Testis (tissue), 2 donors: ENCODE measurements at regions not wholly inside any gene's neighbourhood (a gene's known extent, or its start where the extent isn't known, plus 50 kb on each side); places are given as distances from the start of the nearest gene placed in this dataset.

ENCODE experiments used
- DNase-seq: peaks from one replicate; pipeline ENCODE4 v3.0.0-alpha.2; 2019
- H3K27ac ChIP-seq, 2 donors: fragments of 200-600 bp; sonication (generic); one replicate each; pipeline ENCODE4 v1.5.1; 2019
- H3K27me3 ChIP-seq: fragments of 200-600 bp; sonication (generic); one replicate; pipeline ENCODE4 v1.5.1; 2019
- H3K36me3 ChIP-seq: fragments of 200-600 bp; sonication (generic); one replicate; pipeline ENCODE4 v1.5.1; 2017; ENCODE audit warnings: low read depth; ENCODE audit errors: missing control alignments
- H3K4me1 ChIP-seq: fragments of 200-600 bp; sonication (generic); one replicate; pipeline ENCODE4 v1.5.1; 2019
- H3K4me3 ChIP-seq, 2 donors: fragments of 200-600 bp; sonication (generic); one replicate each; pipeline ENCODE4 v1.5.1; 2017 to 2019
- H3K9me3 ChIP-seq: fragments of 200-600 bp; sonication (generic); one replicate; pipeline ENCODE4 v1.5.1; 2017
- CTCF ChIP-seq, 3 experiments: fragments of 450-650 bp in 2 of 3; fragments of 200-600 bp in 1 of 3; sonication (generic) in 1 of 3; IDR thresholded peaks; one replicate each; pipeline ENCODE4 v1.5.1; 2016 to 2019; ENCODE audit warnings: antibody characterized with exemption in 3 of 3, mild to moderate bottlenecking in 2 of 3, moderate library complexity in 1 of 3
- POLR2A ChIP-seq: fragments of 450-650 bp; IDR thresholded peaks from one replicate; pipeline ENCODE4 v1.6.1; 2017; ENCODE audit warnings: antibody characterized with exemption, mild to moderate bottlenecking, moderate library complexity
- WGBS, 2 donors: methylation state at CpG; one replicate each; pipeline ENCODE4 v1.1.5; 2018; 5-methylcytosine and 5-hydroxymethylcytosine counted together
- intact Hi-C: fragments of 100-400 bp; cut with DNase I; formaldehyde crosslinking; loops from one replicate; pipeline ENCODE4 v1.15.1; 2023; ENCODE audit warnings: low total_unique reads

GRCh38 chr14:29459969-29460560 is 467.6 kb downstream of the PRKD1 start:
- Histone ChIP-seq H3K36me3 (no peaks in the 10 kb centered on the region), H3K4me1 (no peaks in the 10 kb centered on the region), H3K27me3 (no peaks in the 10 kb centered on the region), H3K9me3 (no peaks in the 10 kb centered on the region), H3K4me3 (no peak overlapping the region), H3K27ac (no peak overlapping the region)
- TF ChIP-seq CTCF (IDR thresholded peaks at IDR 0.05), result no peak
- TF ChIP-seq POLR2A, result no peak
- intact Hi-C loops, result no loop called here
- 80 to 84% methylated on average over 4 of the region's 4 CpGs for WGBS, 2 donors
- DNase-seq, result no peak

- Histone ChIP-seq H3K4me1 (no peaks in the 10 kb centered on the region), H3K27ac (no peak overlapping the region), H3K27me3 (no peaks in the 10 kb centered on the region), H3K9me3 (no peaks in the 10 kb centered on the region), H3K36me3 (no peaks in the 10 kb centered on the region), H3K4me3 (no peak overlapping the region)
- intact Hi-C loops, result no loop called here
- WGBS, 2 donors, result 81 to 86% methylated on average over 6 of the region's 6 CpGs
- no peak for DNase-seq
- no peak for TF ChIP-seq CTCF (IDR thresholded peaks at IDR 0.05)
- TF ChIP-seq POLR2A, result no peak
Measured at GRCh38 chr14:29461101-29461500, 466.5 kb downstream of the PRKD1 start.

- intact Hi-C loops, result no loop called here
Measured at GRCh38 chr14:29461506-29461905, 466.1 kb downstream of the PRKD1 start.

GRCh38 chr14:29462321-29462720 is 465.3 kb downstream of the PRKD1 start:
- Histone ChIP-seq H3K4me1 (no peaks in the 10 kb centered on the region), H3K27me3 (no peaks in the 10 kb centered on the region), H3K27ac (no peak overlapping the region), H3K4me3 (no peak overlapping the region), H3K36me3 (no peaks in the 10 kb centered on the region), H3K9me3 (no peaks in the 10 kb centered on the region)
- intact Hi-C loops, result no loop called here
- DNase-seq, result no peak
- TF ChIP-seq CTCF (IDR thresholded peaks at IDR 0.05) (no peak), POLR2A (no peak)
- WGBS, 2 donors, result 81 to 86% methylated on average over 1 of the region's 1 CpG

More at GRCh38 chr14:29461506-29461905, 466.1 kb downstream of the PRKD1 start:
- WGBS, 2 donors, result 60 to 67% methylated on average over 1 of the region's 1 CpG
- no peak overlapping the region for H3K27ac ChIP-seq
- TF ChIP-seq CTCF (IDR thresholded peaks at IDR 0.05) (no peak), POLR2A (no peak)
- H3K4me1 ChIP-seq, result no peaks in the 10 kb centered on the region
- no peaks in the 10 kb centered on the region for H3K36me3 ChIP-seq
- no peaks in the 10 kb centered on the region for H3K9me3 ChIP-seq
- no peak overlapping the region for H3K4me3 ChIP-seq
- H3K27me3 ChIP-seq, result no peaks in the 10 kb centered on the region
- DNase-seq, result no peak

GRCh38 chr14:29462772-29463171 is 464.9 kb downstream of the PRKD1 start:
- no peak for TF ChIP-seq POLR2A
- TF ChIP-seq CTCF (IDR thresholded peaks at IDR 0.05), result no peak
- Histone ChIP-seq H3K27ac (no peak overlapping the region), H3K36me3 (no peaks in the 10 kb centered on the region), H3K4me1 (no peaks in the 10 kb centered on the region), H3K4me3 (no peak overlapping the region), H3K9me3 (no peaks in the 10 kb centered on the region), H3K27me3 (no peaks in the 10 kb centered on the region)
- intact Hi-C loops, result no loop called here
- WGBS, 2 donors, result 91 to 93% methylated on average over 2 of the region's 2 CpGs
- DNase-seq, result no peak
